WERI-Rb-1 (cell line): ENCODE measurements at regions not wholly inside any gene's neighbourhood (a gene's known extent, or its start where the extent isn't known, plus 50 kb on each side); places are given as distances from the start of the nearest gene placed in this dataset.

ENCODE experiments used
- DNase-seq: peaks from one replicate; pipeline ENCODE4 v3.0.0-alpha.2; 2020
- H3K27ac ChIP-seq: fragments of 250-450 bp; sonication (Bioruptor Pico); 2 replicates; pipeline ENCODE4 v1.5.1; 2020; ENCODE audit warnings: mild to moderate bottlenecking, moderate library complexity
- H3K27me3 ChIP-seq: fragments of 250-450 bp; sonication (Bioruptor Pico); 2 replicates; pipeline ENCODE4 v1.5.1; 2021; ENCODE audit warnings: mild to moderate bottlenecking, low read depth, moderate library complexity; ENCODE audit not compliant: insufficient read depth, severe bottlenecking
- H3K36me3 ChIP-seq: fragments of 250-450 bp; sonication (Bioruptor Pico); 2 replicates; pipeline ENCODE4 v1.5.1; 2020; ENCODE audit warnings: mild to moderate bottlenecking, moderate library complexity
- H3K4me3 ChIP-seq: 2 replicates; pipeline ENCODE4 v1.5.1; 2011; ENCODE audit warnings: low read depth, mild to moderate bottlenecking, control low read depth, low read length
- H3K9me3 ChIP-seq: fragments of 250-450 bp; sonication (Bioruptor Pico); 2 replicates; pipeline ENCODE4 v1.5.1; 2021; ENCODE audit warnings: mild to moderate bottlenecking, moderate library complexity; ENCODE audit not compliant: severe bottlenecking
- TF ChIP-seq, protein P1 (sequence below): IDR thresholded peaks from 2 replicates; pipeline ENCODE4 v1.5.1; 2011; ENCODE audit warnings: low read depth, mild to moderate bottlenecking, control low read depth, inconsistent platforms, low read length

- Histone ChIP-seq H3K27ac (no peak overlapping the region), H3K36me3 (no peaks in the 10 kb centered on the region), H3K4me3 (no peak overlapping the region), H3K9me3 (peaks cover 12% of the 10 kb centered on the region), H3K27me3 (peaks cover 93% of the 10 kb centered on the region)
- TF ChIP-seq, protein P1, sequence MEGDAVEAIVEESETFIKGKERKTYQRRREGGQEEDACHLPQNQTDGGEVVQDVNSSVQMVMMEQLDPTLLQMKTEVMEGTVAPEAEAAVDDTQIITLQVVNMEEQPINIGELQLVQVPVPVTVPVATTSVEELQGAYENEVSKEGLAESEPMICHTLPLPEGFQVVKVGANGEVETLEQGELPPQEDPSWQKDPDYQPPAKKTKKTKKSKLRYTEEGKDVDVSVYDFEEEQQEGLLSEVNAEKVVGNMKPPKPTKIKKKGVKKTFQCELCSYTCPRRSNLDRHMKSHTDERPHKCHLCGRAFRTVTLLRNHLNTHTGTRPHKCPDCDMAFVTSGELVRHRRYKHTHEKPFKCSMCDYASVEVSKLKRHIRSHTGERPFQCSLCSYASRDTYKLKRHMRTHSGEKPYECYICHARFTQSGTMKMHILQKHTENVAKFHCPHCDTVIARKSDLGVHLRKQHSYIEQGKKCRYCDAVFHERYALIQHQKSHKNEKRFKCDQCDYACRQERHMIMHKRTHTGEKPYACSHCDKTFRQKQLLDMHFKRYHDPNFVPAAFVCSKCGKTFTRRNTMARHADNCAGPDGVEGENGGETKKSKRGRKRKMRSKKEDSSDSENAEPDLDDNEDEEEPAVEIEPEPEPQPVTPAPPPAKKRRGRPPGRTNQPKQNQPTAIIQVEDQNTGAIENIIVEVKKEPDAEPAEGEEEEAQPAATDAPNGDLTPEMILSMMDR = no peak
- DNase-seq = no peak
Measured at GRCh38 chr13:111623208-111623607, 302.8 kb downstream of the TEX29 start.

- Histone ChIP-seq H3K27ac (no peak overlapping the region), H3K27me3 (peaks cover 93% of the 10 kb centered on the region), H3K4me3 (no peak overlapping the region), H3K36me3 (no peaks in the 10 kb centered on the region), H3K9me3 (peaks cover 12% of the 10 kb centered on the region)
- no peak for DNase-seq
- TF ChIP-seq, protein P1 = no peak
Measured at GRCh38 chr13:111623743-111624505, 303.5 kb downstream of the TEX29 start.

- H3K27ac ChIP-seq = no peak overlapping the region
- H3K9me3 ChIP-seq = peaks cover 12% of the 10 kb centered on the region
- no peak for DNase-seq
- peaks cover 93% of the 10 kb centered on the region for H3K27me3 ChIP-seq
- TF ChIP-seq, protein P1 = no peak
- no peak overlapping the region for H3K4me3 ChIP-seq
- H3K36me3 ChIP-seq = no peaks in the 10 kb centered on the region
Measured at GRCh38 chr13:111625526-111626315, 305.3 kb downstream of the TEX29 start.

DNA sequence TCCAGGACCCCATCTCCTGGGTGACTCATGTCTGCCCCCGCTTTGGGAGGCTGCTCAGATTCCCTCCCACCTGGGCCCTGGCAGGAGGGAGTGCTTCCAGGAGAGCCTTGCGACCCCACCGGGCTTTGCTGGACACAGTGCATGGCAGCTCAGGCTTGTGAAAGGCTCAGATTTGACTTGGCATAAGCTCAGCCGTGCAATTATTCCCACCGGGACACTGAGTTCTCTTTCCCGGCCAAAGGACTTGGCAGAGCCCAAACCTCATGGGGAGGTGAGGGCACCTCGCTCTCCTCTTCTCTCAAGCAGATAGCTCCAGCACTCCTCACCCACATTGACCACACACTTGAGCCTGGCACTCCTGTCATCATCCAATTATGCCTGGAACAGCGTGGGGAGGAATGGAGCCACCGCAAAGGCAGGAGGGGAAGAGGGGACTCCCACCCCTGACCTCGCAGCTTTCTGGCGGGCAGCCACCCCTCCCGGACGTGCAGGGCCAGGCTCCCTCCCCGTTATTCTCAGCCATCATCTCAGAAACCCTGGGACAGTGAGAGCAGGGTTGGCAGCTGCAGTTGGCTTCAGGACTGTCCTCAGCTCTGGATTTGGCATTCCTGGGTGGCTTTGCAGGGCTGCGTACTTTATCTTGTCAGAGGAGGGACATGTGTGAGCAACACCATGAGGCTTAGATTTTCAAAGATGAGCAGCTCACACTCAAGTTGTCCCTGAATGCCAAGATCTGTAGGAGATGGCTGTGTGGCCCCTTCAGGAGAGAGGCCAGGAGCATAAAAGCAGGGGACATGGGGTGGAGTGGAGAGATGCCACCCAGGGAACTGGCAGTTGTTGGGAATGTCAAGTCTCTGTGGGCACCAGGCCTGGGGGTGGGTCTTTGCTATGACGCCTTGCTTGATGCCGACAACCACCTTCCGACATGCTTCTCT is 306.2 kb downstream of the TEX29 start:
- TF ChIP-seq, protein P1 = no peak

GRCh38 chr13:111627596-111627995 is 307.2 kb downstream of the TEX29 start:
- TF ChIP-seq, protein P1 = no peak
- H3K36me3 ChIP-seq = no peaks in the 10 kb centered on the region
- no peak overlapping the region for H3K27ac ChIP-seq
- H3K4me3 ChIP-seq = no peak overlapping the region
- no peak for DNase-seq
- peaks cover 91% of the 10 kb centered on the region for H3K27me3 ChIP-seq
- peaks cover 3% of the 10 kb centered on the region for H3K9me3 ChIP-seq

More for the DNA sequence above, 306.2 kb downstream of the TEX29 start:
- no peak overlapping the region for H3K27ac ChIP-seq
- peaks cover 8% of the 10 kb centered on the region for H3K9me3 ChIP-seq
- peaks cover 91% of the 10 kb centered on the region for H3K27me3 ChIP-seq
- no peak for DNase-seq
- H3K4me3 ChIP-seq = no peak overlapping the region
- H3K36me3 ChIP-seq = no peaks in the 10 kb centered on the region
